G401 (cell line): ENCODE measurements at regions not wholly inside any gene's neighbourhood (a gene's known extent, or its start where the extent isn't known, plus 50 kb on each side); places are given as distances from the start of the nearest gene placed in this dataset.

Experiments used
- DNase-seq: peaks from one replicate; pipeline ENCODE4 v3.0.0-alpha.2; 2015; ENCODE audit warnings: low spot score
- in situ Hi-C: cut with HindIII; loops from 2 replicates; pipeline ENCODE4 v1.10.0; 2016; ENCODE audit warnings: low sequenced_read_pairs, mixed read lengths

DNA sequence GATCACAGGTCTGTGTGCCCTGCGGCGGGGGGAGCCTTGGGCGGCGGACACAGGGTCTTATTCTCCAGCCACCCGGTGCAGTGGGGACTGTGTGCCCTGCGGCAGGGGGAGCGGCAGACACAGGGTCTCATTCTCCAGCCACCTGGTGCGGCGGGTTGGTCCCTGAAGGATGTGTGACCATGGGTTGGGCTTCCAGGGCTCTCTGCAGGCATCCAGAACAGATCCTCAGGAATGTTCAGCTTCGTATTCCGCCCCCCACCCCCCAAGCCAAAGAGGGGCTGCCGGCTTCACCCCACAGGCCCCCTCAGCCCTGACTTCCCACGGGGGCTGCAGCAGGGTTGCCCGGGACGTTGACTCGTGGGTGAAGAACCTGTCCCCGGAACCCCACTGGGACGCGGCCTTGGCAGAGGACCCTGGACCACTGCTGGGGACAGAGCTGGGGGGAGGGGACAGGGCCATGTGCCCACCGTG is 154.5 kb upstream of the PPP2R2D start:
- in situ Hi-C loops = no loop called here
- DNase-seq = no peak

GRCh38 chr10:131746785-131747184 is 154.0 kb upstream of the PPP2R2D start:
- in situ Hi-C loops = no loop called here

DNA sequence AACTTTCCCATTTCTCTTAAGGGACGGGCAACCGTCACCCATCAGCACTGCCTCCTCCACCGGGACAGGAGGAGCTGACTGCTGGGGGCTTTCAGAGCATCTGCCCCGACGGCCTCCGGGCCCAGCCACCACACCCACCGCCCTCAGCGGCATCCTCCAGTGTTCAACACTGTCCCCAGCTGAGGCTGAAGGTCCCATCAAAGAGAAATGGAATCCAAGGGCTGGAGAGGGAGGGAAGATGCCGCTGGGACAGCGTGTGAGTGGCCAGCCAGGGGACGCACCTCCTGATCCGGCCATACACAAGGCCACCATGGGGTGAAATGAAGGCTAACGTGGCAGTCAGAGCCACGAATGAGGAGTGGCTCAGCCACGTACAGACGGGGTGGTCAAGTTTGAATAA is 153.6 kb upstream of the PPP2R2D start:
- no peak for DNase-seq
- in situ Hi-C loops = no loop called here

More at GRCh38 chr10:131746785-131747184, 154.0 kb upstream of the PPP2R2D start:
- DNase-seq = no peak

DNA sequence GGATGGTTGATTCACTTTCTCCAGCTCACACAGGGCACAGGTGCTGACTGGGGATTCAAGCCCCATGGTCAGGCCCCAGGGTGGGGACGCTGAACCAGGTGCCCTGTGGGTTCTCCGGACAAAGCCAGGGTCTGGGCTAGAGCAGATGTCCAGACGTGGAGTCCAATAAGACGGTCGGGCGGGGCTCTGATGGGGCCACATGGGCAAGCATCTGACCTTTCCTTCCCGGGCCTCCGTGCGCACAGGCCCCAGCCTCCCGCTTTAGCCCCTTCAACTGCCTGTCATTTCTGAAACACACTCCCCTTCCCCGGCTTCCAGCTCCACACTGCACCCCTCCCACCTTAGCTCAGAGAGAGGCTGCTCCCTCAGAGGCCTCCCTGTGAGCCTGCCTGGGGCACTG is 153.0 kb upstream of the PPP2R2D start:
- in situ Hi-C loops = no loop called here

DNA sequence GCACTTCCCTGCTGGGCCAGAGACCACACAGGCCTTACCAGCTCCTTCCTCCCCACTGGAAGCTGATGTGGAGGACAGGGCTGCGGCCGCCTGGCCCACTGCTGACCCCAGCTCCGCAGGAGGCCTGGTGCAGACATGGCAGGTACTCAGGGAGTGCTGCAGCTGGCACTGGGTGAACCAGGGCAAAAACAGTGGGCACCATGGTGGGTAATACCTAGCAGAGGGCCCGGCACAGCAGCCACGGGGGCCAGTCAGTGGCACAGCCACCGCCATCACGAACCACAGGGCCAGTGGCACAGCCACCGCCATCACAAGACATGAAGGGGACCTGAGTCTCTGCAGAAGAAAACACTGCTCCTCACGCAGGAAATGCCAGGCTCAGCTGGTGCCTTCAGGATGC is 152.6 kb upstream of the PPP2R2D start:
- in situ Hi-C loops = no loop called here
- no peak for DNase-seq

More for the DNA sequence above, 153.0 kb upstream of the PPP2R2D start:
- no peak for DNase-seq

DNA sequence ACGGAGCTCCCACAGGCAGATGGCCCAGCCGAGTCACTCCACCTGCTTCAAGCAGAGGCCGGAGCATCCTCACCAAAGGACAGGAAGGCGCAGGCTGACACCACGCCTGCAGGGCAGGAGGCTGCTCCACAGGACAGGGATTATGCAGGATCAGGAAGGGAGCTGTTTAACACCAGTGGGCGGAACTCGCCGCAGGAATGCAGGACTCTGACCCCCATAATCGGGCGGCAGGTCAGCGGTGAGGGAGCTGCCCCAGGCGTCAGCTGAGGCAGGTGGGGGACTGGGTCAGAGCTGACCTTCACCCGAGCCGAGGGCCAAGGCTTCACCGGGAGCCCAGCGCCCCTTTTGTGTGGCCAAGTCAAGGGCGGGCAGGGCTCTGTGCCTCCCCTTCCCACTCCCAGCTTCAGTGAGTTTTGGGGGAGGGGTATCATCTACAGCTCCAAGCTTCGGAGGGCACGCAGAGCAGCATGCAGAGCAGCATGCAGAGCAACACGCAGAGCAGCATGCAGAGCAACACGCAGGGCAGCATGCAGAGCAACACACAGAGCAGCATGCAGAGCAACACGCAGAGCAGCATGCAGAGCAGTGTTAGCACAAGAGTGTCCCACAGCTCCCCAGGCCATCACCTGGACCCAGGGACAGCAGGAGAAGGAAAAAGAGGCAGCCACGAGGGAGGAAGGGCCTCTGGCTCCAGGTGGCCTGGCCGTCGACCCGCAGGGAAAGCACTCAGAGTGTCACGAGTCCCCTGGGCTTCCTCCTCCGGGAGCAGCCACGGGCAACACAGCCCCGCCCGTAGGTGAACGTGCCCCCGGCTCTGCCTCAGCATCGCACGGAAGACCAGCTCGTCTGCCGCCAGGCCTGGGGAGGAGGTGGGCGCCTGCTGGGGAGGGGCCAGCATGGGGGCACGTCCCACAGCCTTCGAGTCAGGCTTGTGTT is 151.7 kb upstream of the PPP2R2D start:
- peak; percentile 51 for DNase-seq
- in situ Hi-C loops = no loop called here

GRCh38 chr10:131749767-131750142 is 151.1 kb upstream of the PPP2R2D start:
- in situ Hi-C loops = no loop called here
- DNase-seq = no peak

- in situ Hi-C loops = no loop called here
Observed at GRCh38 chr10:131750171-131750895, 150.5 kb upstream of the PPP2R2D start.

GRCh38 chr10:131750973-131751826 is 149.6 kb upstream of the PPP2R2D start:
- in situ Hi-C loops = no loop called here
- no peak for DNase-seq

More at GRCh38 chr10:131750171-131750895, 150.5 kb upstream of the PPP2R2D start:
- DNase-seq = no peak

- in situ Hi-C loops = no loop called here
- no peak for DNase-seq
Observed at GRCh38 chr10:131751827-131752775, 148.7 kb upstream of the PPP2R2D start.

- in situ Hi-C loops = no loop called here
- no peak for DNase-seq
Observed at GRCh38 chr10:131753336-131753735, 147.5 kb upstream of the PPP2R2D start.

DNA sequence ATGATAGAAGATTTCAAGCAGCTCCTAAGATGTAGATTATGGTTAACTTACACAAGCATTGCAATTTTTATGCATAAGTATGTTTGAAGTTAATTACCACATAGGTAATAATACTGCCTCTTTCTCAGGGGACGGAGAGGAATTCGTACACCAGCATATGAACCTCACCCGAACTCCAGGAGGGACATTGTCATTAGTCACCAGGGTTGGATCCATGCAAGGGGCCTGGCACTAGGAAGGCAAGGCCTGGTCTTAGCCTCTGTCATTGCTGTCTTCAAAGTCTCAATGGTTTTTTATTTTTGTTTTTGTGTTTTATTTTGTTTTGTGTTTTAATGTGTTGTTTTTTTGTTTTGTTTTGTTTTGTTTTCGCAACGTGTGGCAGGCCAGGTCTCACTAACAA is 145.6 kb upstream of the PPP2R2D start:
- DNase-seq = no peak

GRCh38 chr10:131757285-131758058 is 143.3 kb upstream of the PPP2R2D start:
- DNase-seq = no peak
- in situ Hi-C loops = no loop called here

More for the DNA sequence above, 145.6 kb upstream of the PPP2R2D start:
- in situ Hi-C loops = no loop called here

GRCh38 chr10:131758062-131758938 is 142.5 kb upstream of the PPP2R2D start:
- no peak for DNase-seq
- in situ Hi-C loops = no loop called here

GRCh38 chr10:131758939-131759301 is 141.9 kb upstream of the PPP2R2D start:
- in situ Hi-C loops = no loop called here
- DNase-seq = no peak

DNA sequence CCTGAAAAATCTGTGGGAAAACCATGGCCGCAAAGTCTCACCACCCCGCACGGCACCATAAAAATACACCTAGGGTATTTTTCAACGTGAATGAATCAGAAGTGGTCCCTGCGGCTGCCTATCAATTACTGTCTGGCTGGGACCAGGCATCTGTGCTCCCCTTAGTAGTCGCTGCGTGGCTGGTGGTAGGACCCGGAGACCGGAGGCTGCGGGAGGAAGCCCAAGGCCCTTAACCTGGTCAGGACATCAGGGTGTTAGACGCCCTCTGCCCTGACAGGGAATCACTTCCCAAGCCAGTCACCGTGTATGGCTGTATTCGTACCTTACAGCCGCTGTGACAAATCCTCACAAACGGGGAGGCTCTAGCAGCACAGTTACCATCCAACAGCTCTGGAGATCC is 141.5 kb upstream of the PPP2R2D start:
- in situ Hi-C loops = no loop called here
- DNase-seq = no peak
